ENCODE measurements at regions not wholly inside any gene's neighbourhood (a gene's known extent, or its start where the extent isn't known, plus 50 kb on each side); places are given as distances from the start of the nearest gene placed in this dataset.

DNA sequence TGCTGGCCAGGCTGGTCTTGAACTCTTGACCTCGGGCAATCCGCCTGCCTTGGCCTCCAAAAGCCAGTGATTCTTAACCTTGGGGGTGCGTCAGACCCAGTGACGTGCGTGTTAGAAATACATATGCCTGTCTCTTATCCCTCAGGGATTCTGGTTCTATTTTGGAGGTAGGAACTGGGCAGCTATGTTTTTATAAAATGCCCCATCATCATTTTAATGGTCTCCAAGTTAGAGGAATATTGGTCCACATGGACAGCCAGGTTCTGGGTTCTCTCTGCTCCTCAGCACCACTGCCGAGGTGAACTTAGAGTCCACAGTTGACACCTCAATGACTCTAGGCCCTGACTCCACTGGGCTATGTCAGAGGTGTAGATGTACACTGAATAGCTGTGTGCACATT lies 352.7 kb downstream of the SMOC2 start:
- Histone ChIP-seq H3F3A (replicated peaks; ENCODE audit: insufficient read depth) (no peaks in the 10 kb centered on the region), H3K9me2 (no peaks in the 10 kb centered on the region), H3K36me3 (replicated peaks in 1 of 2; ENCODE audit: control insufficient read depth in 1 of 2, insufficient read depth in 2 of 2, low read length in 1 of 2) (no peaks in the 10 kb centered on the region), H3K9ac (no peak overlapping the region), H2AFZ (ENCODE audit: low read depth) (no peak overlapping the region), H4K20me1 (ENCODE audit: insufficient read depth) (no peaks in the 10 kb centered on the region), H3K4me1 (ENCODE audit: control insufficient read depth in 1 of 2, insufficient read depth in 2 of 2, low read depth in 1 of 2, low read length in 1 of 2) (peaks cover 0 to 9% of the 10 kb centered on the region in 2 experiments; a peak in 1 of 4 replicates), H3K4me2 (no peak overlapping the region), H3K9me3 (no peaks in the 10 kb centered on the region), H3K27me3 (ENCODE audit: insufficient read depth) (no peaks in the 10 kb centered on the region), H3K27ac (ENCODE audit: low read depth in 2 of 2, low read length in 1 of 2) (no peak overlapping the region), H3K4me3 (ENCODE audit: low read depth in 2 of 2, low read length in 1 of 2) (no peak overlapping the region), H3K79me2 (ENCODE audit: insufficient read depth) (no peaks in the 10 kb centered on the region)
- ChIA-PET POLR2A (no interaction called here), CTCF (interaction anchor here (0.8 kb wide), 1 partner anchor 10 kb away, joined by 3 read pairs; no protein-coding TSS in a partner anchor)
- WGBS (ENCODE audit: low lambda C conversion rate): 12% methylated on average over 6 of the region's 6 CpGs
- TF ChIP-seq EZH2phosphoT487 (IDR thresholded peaks at IDR 0.05; ENCODE audit: borderline replicate concordance, low read depth): no peak
- no peak for TF ChIP-seq NFIC (IDR thresholded peaks at IDR 0.05; ENCODE audit: borderline replicate concordance)
- TF ChIP-seq SIN3A (IDR thresholded peaks at IDR 0.05; ENCODE audit: borderline replicate concordance, low read depth, low read length): no peak
- TF ChIP-seq RFX5 (IDR thresholded peaks at IDR 0.05; ENCODE audit: low read length): no peak
- TF ChIP-seq RCOR1 (IDR thresholded peaks at IDR 0.05; ENCODE audit: low read length): no peak
- TF ChIP-seq, protein P1, sequence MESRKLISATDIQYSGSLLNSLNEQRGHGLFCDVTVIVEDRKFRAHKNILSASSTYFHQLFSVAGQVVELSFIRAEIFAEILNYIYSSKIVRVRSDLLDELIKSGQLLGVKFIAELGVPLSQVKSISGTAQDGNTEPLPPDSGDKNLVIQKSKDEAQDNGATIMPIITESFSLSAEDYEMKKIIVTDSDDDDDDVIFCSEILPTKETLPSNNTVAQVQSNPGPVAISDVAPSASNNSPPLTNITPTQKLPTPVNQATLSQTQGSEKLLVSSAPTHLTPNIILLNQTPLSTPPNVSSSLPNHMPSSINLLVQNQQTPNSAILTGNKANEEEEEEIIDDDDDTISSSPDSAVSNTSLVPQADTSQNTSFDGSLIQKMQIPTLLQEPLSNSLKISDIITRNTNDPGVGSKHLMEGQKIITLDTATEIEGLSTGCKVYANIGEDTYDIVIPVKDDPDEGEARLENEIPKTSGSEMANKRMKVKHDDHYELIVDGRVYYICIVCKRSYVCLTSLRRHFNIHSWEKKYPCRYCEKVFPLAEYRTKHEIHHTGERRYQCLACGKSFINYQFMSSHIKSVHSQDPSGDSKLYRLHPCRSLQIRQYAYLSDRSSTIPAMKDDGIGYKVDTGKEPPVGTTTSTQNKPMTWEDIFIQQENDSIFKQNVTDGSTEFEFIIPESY (IDR thresholded peaks at IDR 0.05; ENCODE audit: borderline replicate concordance, low read depth): no peak
- TF ChIP-seq, protein P2, sequence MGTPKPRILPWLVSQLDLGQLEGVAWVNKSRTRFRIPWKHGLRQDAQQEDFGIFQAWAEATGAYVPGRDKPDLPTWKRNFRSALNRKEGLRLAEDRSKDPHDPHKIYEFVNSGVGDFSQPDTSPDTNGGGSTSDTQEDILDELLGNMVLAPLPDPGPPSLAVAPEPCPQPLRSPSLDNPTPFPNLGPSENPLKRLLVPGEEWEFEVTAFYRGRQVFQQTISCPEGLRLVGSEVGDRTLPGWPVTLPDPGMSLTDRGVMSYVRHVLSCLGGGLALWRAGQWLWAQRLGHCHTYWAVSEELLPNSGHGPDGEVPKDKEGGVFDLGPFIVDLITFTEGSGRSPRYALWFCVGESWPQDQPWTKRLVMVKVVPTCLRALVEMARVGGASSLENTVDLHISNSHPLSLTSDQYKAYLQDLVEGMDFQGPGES (IDR thresholded peaks at IDR 0.05; ENCODE audit: low read depth, low read length): no peak
- TF ChIP-seq, protein P3, sequence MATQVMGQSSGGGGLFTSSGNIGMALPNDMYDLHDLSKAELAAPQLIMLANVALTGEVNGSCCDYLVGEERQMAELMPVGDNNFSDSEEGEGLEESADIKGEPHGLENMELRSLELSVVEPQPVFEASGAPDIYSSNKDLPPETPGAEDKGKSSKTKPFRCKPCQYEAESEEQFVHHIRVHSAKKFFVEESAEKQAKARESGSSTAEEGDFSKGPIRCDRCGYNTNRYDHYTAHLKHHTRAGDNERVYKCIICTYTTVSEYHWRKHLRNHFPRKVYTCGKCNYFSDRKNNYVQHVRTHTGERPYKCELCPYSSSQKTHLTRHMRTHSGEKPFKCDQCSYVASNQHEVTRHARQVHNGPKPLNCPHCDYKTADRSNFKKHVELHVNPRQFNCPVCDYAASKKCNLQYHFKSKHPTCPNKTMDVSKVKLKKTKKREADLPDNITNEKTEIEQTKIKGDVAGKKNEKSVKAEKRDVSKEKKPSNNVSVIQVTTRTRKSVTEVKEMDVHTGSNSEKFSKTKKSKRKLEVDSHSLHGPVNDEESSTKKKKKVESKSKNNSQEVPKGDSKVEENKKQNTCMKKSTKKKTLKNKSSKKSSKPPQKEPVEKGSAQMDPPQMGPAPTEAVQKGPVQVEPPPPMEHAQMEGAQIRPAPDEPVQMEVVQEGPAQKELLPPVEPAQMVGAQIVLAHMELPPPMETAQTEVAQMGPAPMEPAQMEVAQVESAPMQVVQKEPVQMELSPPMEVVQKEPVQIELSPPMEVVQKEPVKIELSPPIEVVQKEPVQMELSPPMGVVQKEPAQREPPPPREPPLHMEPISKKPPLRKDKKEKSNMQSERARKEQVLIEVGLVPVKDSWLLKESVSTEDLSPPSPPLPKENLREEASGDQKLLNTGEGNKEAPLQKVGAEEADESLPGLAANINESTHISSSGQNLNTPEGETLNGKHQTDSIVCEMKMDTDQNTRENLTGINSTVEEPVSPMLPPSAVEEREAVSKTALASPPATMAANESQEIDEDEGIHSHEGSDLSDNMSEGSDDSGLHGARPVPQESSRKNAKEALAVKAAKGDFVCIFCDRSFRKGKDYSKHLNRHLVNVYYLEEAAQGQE (IDR thresholded peaks at IDR 0.05; ENCODE audit: low read depth, low read length): no peak
- no peak for TF ChIP-seq TAF1 (IDR thresholded peaks at IDR 0.05; ENCODE audit: borderline replicate concordance, low read depth, low read length)
- TF ChIP-seq CHD2 (IDR thresholded peaks at IDR 0.05; ENCODE audit: low read length, partially characterized antibody): no peak
- TF ChIP-seq, protein P4, sequence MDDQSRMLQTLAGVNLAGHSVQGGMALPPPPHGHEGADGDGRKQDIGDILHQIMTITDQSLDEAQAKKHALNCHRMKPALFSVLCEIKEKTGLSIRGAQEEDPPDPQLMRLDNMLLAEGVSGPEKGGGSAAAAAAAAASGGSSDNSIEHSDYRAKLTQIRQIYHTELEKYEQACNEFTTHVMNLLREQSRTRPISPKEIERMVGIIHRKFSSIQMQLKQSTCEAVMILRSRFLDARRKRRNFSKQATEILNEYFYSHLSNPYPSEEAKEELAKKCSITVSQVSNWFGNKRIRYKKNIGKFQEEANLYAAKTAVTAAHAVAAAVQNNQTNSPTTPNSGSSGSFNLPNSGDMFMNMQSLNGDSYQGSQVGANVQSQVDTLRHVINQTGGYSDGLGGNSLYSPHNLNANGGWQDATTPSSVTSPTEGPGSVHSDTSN (IDR thresholded peaks at IDR 0.05): no peak
- TF ChIP-seq ELF1 (IDR thresholded peaks at IDR 0.05): no peak
- TF ChIP-seq TCF12 (IDR thresholded peaks at IDR 0.05): no peak
- no peak for TF ChIP-seq POLR2AphosphoS5 (IDR thresholded peaks at IDR 0.05; ENCODE audit: low read depth, low read length)
- TF ChIP-seq NRF1 (IDR thresholded peaks at IDR 0.05; ENCODE audit: low read depth, low read length): no peak
- no peak for DNase-seq
